Dermis blood vessel endothelial cell (primary cell): ENCODE measurements at regions not wholly inside any gene's neighbourhood (a gene's known extent, or its start where the extent isn't known, plus 50 kb on each side); places are given as distances from the start of the nearest gene placed in this dataset.
A peak's percentile ranks its signal among the peaks of the same experiment; 100 is the strongest.
"Not testable (repeated sequence)": the region's sequence is repeated elsewhere in the genome, so short reads cannot be mapped to it uniquely, and the experiment has no call there.

Experiments
- DNase-seq: peaks from one replicate; pipeline ENCODE4 v3.0.0; 2010

- DNase-seq: no peak
These were observed 51.5 kb upstream of the PHF21B start for GRCh38 chr22:45061332-45061731.

GRCh38 chr22:45064313-45065278, 54.8 kb upstream of the PHF21B start:
- no peak for DNase-seq

- no peak for DNase-seq
These were observed 55.9 kb upstream of the PHF21B start for GRCh38 chr22:45065726-45066125.

GRCh38 chr22:45067731-45068130, 57.9 kb upstream of the PHF21B start:
- DNase-seq: no peak

GRCh38 chr22:45069925-45070324, 60.1 kb upstream of the PHF21B start:
- DNase-seq: no peak

- DNase-seq: no peak
These were observed 61.8 kb upstream of the PHF21B start for GRCh38 chr22:45071618-45072017.

GRCh38 chr22:45072322-45072903, 62.6 kb upstream of the PHF21B start:
- peak; percentile 21 for DNase-seq

GRCh38 chr22:45073064-45073463, 63.3 kb upstream of the PHF21B start:
- DNase-seq: no peak

GRCh38 chr22:45077286-45077685, 67.5 kb upstream of the PHF21B start:
- DNase-seq: no peak

GRCh38 chr22:45077826-45078334, 68.1 kb upstream of the PHF21B start:
- no peak for DNase-seq

GRCh38 chr22:45082795-45083194, 73.0 kb upstream of the PHF21B start:
- DNase-seq: peak; percentile 14

- no peak for DNase-seq
These were observed 74.0 kb upstream of the PHF21B start for GRCh38 chr22:45083659-45084305.

- DNase-seq: no peak
These were observed 74.7 kb upstream of the PHF21B start for GRCh38 chr22:45084400-45084920.

GRCh38 chr22:45087802-45088201, 75.9 kb upstream of the NUP50 start:
- DNase-seq: no peak

- no peak for DNase-seq
These were observed 75.1 kb upstream of the NUP50 start for GRCh38 chr22:45088576-45088975.

GRCh38 chr22:45090497-45090910, 73.2 kb upstream of the NUP50 start:
- no peak for DNase-seq

GRCh38 chr22:45091254-45091854, 72.4 kb upstream of the NUP50 start:
- DNase-seq: no peak

GRCh38 chr22:45091875-45092274, 71.8 kb upstream of the NUP50 start:
- not testable (repeated sequence) for DNase-seq

- no peak for DNase-seq
These were observed 71.1 kb upstream of the NUP50 start for GRCh38 chr22:45092644-45093043.

- DNase-seq: no peak
These were observed 70.1 kb upstream of the NUP50 start for GRCh38 chr22:45093609-45094008.

GRCh38 chr22:45094081-45094720, 69.5 kb upstream of the NUP50 start:
- no peak for DNase-seq

GRCh38 chr22:45094825-45095224, 68.9 kb upstream of the NUP50 start:
- DNase-seq: no peak
